HepG2 (cell line): ENCODE measurements at regions not wholly inside any gene's neighbourhood (a gene's known extent, or its start where the extent isn't known, plus 50 kb on each side); places are given as distances from the start of the nearest gene placed in this dataset.

ENCODE experiments used
- ATAC-seq: fragments of 200-7000 bp; cut with Tn5 transposase; 3 replicates; pipeline ENCODE4 v1.9.1; 2020; ENCODE audit warnings: mild to moderate bottlenecking, moderate library complexity
- BruUV-seq: library from RNA; stranded (reverse); fragments of 400-500 nt; replicated peaks from 2 replicates; lab custom pipeline; 2021; lab: Mats Ljungman, UMichigan
- CTCF ChIA-PET: fragments of 300-600 bp; formaldehyde crosslinking; extraction: SDS; loops from one replicate; lab custom pipeline; 2021; ENCODE audit warnings: low total read pairs, inconsistent platforms, low intra/inter-chr PET ratio; lab: Yijun Ruan, JAX
- POLR2A ChIA-PET: fragments of 350-600 bp; sonication (Branson Sonifier 250); formaldehyde crosslinking; loops from one replicate; lab custom pipeline; 2020; ENCODE audit warnings: antibody characterized with exemption, inconsistent platforms; lab: Yijun Ruan, JAX
- DNase-seq: peaks from one replicate; pipeline ENCODE4 v3.0.0-alpha.2; 2015; ENCODE audit warnings: low spot score
- FAIRE-seq: peaks from 3 replicates; lab custom pipeline; 2011; peaks lifted over from hg19 to GRCh38; lab: Jason Lieb, UNC
- H2AFZ ChIP-seq: one replicate; pipeline ENCODE4 v1.6.1; 2011; ENCODE audit warnings: low read length, inconsistent platforms
- H3K27ac ChIP-seq: fragments of 300-600 bp; 3 replicates; pipeline ENCODE4 v1.8.0; 2011; ENCODE audit warnings: mixed run types, mild to moderate bottlenecking, mixed read lengths, low read length, inconsistent platforms; ENCODE audit not compliant: insufficient read depth; ENCODE audit errors: extremely low read length
- H3K27me3 ChIP-seq, 2 experiments: fragments of 200-600 bp in 1 of 2; 2 replicates in 1 of 2; 3 replicates in 1 of 2; pipeline versions ENCODE4 v1.6.0 to v1.8.0; 2011; ENCODE audit warnings: low read length in 2 of 2, mild to moderate bottlenecking in 2 of 2, moderate library complexity in 2 of 2, inconsistent platforms in 1 of 2; ENCODE audit not compliant: insufficient read depth in 2 of 2, control insufficient read depth in 1 of 2
- H3K36me3 ChIP-seq, 2 experiments: fragments of 200-600 bp in 1 of 2; replicated peaks in 1 of 2; 2 replicates in 1 of 2; 3 replicates in 1 of 2; pipeline versions ENCODE4 v1.5.1 to v1.8.0; 2011; ENCODE audit warnings: low read length in 2 of 2, inconsistent platforms in 1 of 2; ENCODE audit not compliant: insufficient read depth in 2 of 2, control insufficient read depth in 1 of 2
- H3K4me1 ChIP-seq: 2 replicates; pipeline ENCODE4 v1.5.1; 2012; ENCODE audit warnings: low read length, inconsistent platforms; ENCODE audit not compliant: insufficient read depth
- H3K4me2 ChIP-seq: 2 replicates; pipeline ENCODE4 v1.6.0; 2011; ENCODE audit warnings: low read depth, low read length, inconsistent platforms
- H3K4me3 ChIP-seq, 3 experiments: fragments of 200-600 bp in 1 of 3; sonication (generic), shearing (Covaris generic) in 1 of 3; replicated peaks in 1 of 3; 2 replicates each; pipeline ENCODE4 v1.5.1; 2011 to 2016; ENCODE audit warnings: low read length in 3 of 3, inconsistent platforms in 2 of 3, low read depth in 2 of 3, mild to moderate bottlenecking in 2 of 3, control low read depth in 1 of 3, mixed read lengths in 1 of 3; ENCODE audit not compliant: insufficient read depth in 1 of 3
- H3K79me2 ChIP-seq: one replicate; pipeline ENCODE4 v1.6.1; 2011; ENCODE audit warnings: low read length, inconsistent platforms; ENCODE audit not compliant: insufficient read depth
- H3K9ac ChIP-seq: 2 replicates; pipeline ENCODE4 v1.6.0; 2011; ENCODE audit warnings: mild to moderate bottlenecking, low read depth, low read length, inconsistent platforms; ENCODE audit not compliant: insufficient read depth
- H3K9me3 ChIP-seq: 2 replicates; pipeline ENCODE4 v1.5.1; 2012; ENCODE audit warnings: mild to moderate bottlenecking, low read length
- H4K20me1 ChIP-seq: 2 replicates; pipeline ENCODE4 v1.6.0; 2011; ENCODE audit warnings: inconsistent platforms, mild to moderate bottlenecking, low read length, moderate library complexity; ENCODE audit not compliant: insufficient read depth
- CBFB ChIP-seq: sonication (generic); formaldehyde crosslinking; IDR thresholded peaks from 2 replicates; pipeline ENCODE4 v1.4.0; 2020; ENCODE audit warnings: missing genetic modification reagents
- CBX5 ChIP-seq: sonication (generic); formaldehyde crosslinking; IDR thresholded peaks from 2 replicates; pipeline ENCODE4 v1.4.0; 2020; ENCODE audit warnings: missing genetic modification reagents, borderline replicate concordance
- DRAP1 ChIP-seq: IDR thresholded peaks from 2 replicates; pipeline ENCODE4 v1.6.1; 2016; ENCODE audit warnings: missing genetic modification reagents, missing compliant biosample characterization
- FOXO1 ChIP-seq: sonication (generic); formaldehyde crosslinking; IDR thresholded peaks from 2 replicates; pipeline ENCODE4 v1.4.0; 2020; ENCODE audit warnings: missing genetic modification reagents
- HNRNPUL1 ChIP-seq: fragments of 200-400 bp; formaldehyde crosslinking; IDR thresholded peaks from 2 replicates; pipeline ENCODE4 v1.6.1; 2017; ENCODE audit warnings: low read depth, mild to moderate bottlenecking, low read length, moderate library complexity
- HOMEZ ChIP-seq: IDR thresholded peaks from 2 replicates; pipeline ENCODE4 v1.6.1; 2016; ENCODE audit warnings: low read depth
- KDM1A ChIP-seq: IDR thresholded peaks from 2 replicates; pipeline ENCODE4 v1.6.1; 2016; ENCODE audit warnings: missing compliant biosample characterization
- KMT2B ChIP-seq: IDR thresholded peaks from 2 replicates; pipeline ENCODE4 v1.6.1; 2016; ENCODE audit warnings: missing genetic modification reagents, missing compliant biosample characterization
- MAFK ChIP-seq, 2 experiments: IDR thresholded peaks in 1 of 2; conservative IDR thresholded peaks in 1 of 2; 2 replicates each; pipeline ENCODE4 v1.6.1; 2011; ENCODE audit warnings: improper control_type of control experiment in 2 of 2, low read length in 2 of 2
- PAF1 ChIP-seq: IDR thresholded peaks from 2 replicates; pipeline ENCODE4 v1.6.1; 2016; ENCODE audit warnings: missing genetic modification reagents, missing compliant biosample characterization
- SNAI1 ChIP-seq: sonication (generic); formaldehyde crosslinking; IDR thresholded peaks from 2 replicates; pipeline ENCODE4 v1.5.0; 2020; ENCODE audit warnings: mild to moderate bottlenecking, missing genetic modification reagents, borderline replicate concordance
- TFDP1 ChIP-seq: IDR thresholded peaks from 2 replicates; pipeline ENCODE4 v1.6.1; 2016; ENCODE audit warnings: missing compliant biosample characterization, missing genetic modification reagents, borderline replicate concordance
- THAP11 ChIP-seq: IDR thresholded peaks from 2 replicates; pipeline ENCODE4 v1.6.1; 2016; ENCODE audit warnings: missing biosample characterization, missing genetic modification reagents
- ZBTB26 ChIP-seq: IDR thresholded peaks from 2 replicates; pipeline ENCODE4 v1.6.1; 2016; ENCODE audit warnings: missing compliant biosample characterization, missing genetic modification reagents, borderline replicate concordance
- ZNF251 ChIP-seq: sonication (generic); formaldehyde crosslinking; IDR thresholded peaks from 2 replicates; pipeline ENCODE4 v1.9.0; 2021; ENCODE audit warnings: mild to moderate bottlenecking, missing genetic modification reagents
- ZNF558 ChIP-seq: sonication (generic); formaldehyde crosslinking; IDR thresholded peaks from 2 replicates; pipeline ENCODE4 v1.9.0; 2022; ENCODE audit warnings: mild to moderate bottlenecking, missing genetic modification reagents, borderline replicate concordance
- ZNF615 ChIP-seq: sonication (generic); formaldehyde crosslinking; IDR thresholded peaks from 2 replicates; pipeline ENCODE4 v1.5.0; 2020; ENCODE audit warnings: mild to moderate bottlenecking, missing genetic modification reagents, borderline replicate concordance
- ZNF777 ChIP-seq: sonication (generic); formaldehyde crosslinking; IDR thresholded peaks from 2 replicates; pipeline ENCODE4 v1.4.0; 2020; ENCODE audit warnings: missing genetic modification reagents
- WGBS: methylation state at CpG from one replicate; pipeline ENCODE4 v1.1.6; 2017; ENCODE audit warnings: low lambda C conversion rate; 5-methylcytosine and 5-hydroxymethylcytosine counted together
- in situ Hi-C: cut with HindIII; loops from 2 replicates; pipeline ENCODE4 v1.10.0; 2017; ENCODE audit warnings: low pct_unique_long_range_greater_than_20kb; ENCODE audit not compliant: extremely low pct_ligation_motif_present
- intact Hi-C: fragments of 100-400 bp; cut with micrococcal nuclease; formaldehyde crosslinking; loops from one replicate; pipeline ENCODE4 v1.10.0; 2022; ENCODE audit not compliant: unreplicated experiment

GRCh38 chr13:106260352-106260751 lies 275.1 kb downstream of the EFNB2 start:
- in situ Hi-C loops = no loop called here
- no peak overlapping the region for H3K27ac ChIP-seq
- FAIRE-seq (no peak), ATAC-seq (no peak), DNase-seq (no peak)
- no peak overlapping the region for H3K4me2 ChIP-seq
- H2AFZ ChIP-seq = no peak overlapping the region
- no TSS peak for BruUV-seq
- H3K79me2 ChIP-seq = no peaks in the 10 kb centered on the region
- no peaks in the 10 kb centered on the region for H3K27me3 ChIP-seq
- H3K4me3 ChIP-seq = no peak overlapping the region
- H4K20me1 ChIP-seq = no peaks in the 10 kb centered on the region
- POLR2A ChIA-PET = no interaction called here
- no peaks in the 10 kb centered on the region for H3K9me3 ChIP-seq
- H3K4me1 ChIP-seq = no peaks in the 10 kb centered on the region
- intact Hi-C loops = no loop called here
- CTCF ChIA-PET = no interaction called here
- WGBS = 59% methylated on average over 14 of the region's 20 CpGs
- no peak overlapping the region for H3K9ac ChIP-seq
- no peaks in the 10 kb centered on the region for H3K36me3 ChIP-seq
- no peak for TF ChIP-seq KMT2B
- TF ChIP-seq CBFB = no peak
- TF ChIP-seq THAP11 = no peak
- no peak for TF ChIP-seq KDM1A
- no peak for TF ChIP-seq ZNF615 (CRISPR knock-in tag)
- TF ChIP-seq SNAI1 (CRISPR knock-in tag) = no peak
- no peak for TF ChIP-seq ZNF251 (CRISPR knock-in tag)
- no peak for TF ChIP-seq ZBTB26 (CRISPR knock-in tag)
- no peak for TF ChIP-seq HOMEZ
- TF ChIP-seq MAFK (conservative IDR thresholded peaks at IDR 0.05 in 1 of 2, IDR thresholded peaks at IDR 0.05 in 1 of 2; ENCODE audit: low read length in 2 of 2) = no peak
- no peak for TF ChIP-seq PAF1 (CRISPR knock-in tag)
- TF ChIP-seq FOXO1 (CRISPR knock-in tag) = no peak
- TF ChIP-seq ZNF558 (CRISPR knock-in tag) = no peak
- TF ChIP-seq HNRNPUL1 = no peak
- no peak for TF ChIP-seq TFDP1 (CRISPR knock-in tag)
- no peak for TF ChIP-seq CBX5 (CRISPR knock-in tag)
- TF ChIP-seq ZNF777 (CRISPR knock-in tag) = no peak
- TF ChIP-seq DRAP1 (CRISPR knock-in tag) = no peak
